PFSK-1 (cell line): ENCODE measurements at regions not wholly inside any gene's neighbourhood (a gene's known extent, or its start where the extent isn't known, plus 50 kb on each side); places are given as distances from the start of the nearest gene placed in this dataset.

Experiments
- FOXP2 ChIP-seq: optimal IDR thresholded peaks from 2 replicates; pipeline ENCODE3; 2011; ENCODE audit warnings: borderline replicate concordance, control low read depth, inconsistent platforms; ENCODE audit not compliant: insufficient read depth; ENCODE audit errors: extremely low read length, extremely low read depth
- POLR2AphosphoS5 ChIP-seq: IDR thresholded peaks from 2 replicates; pipeline ENCODE4 v1.6.1; 2012; ENCODE audit warnings: low read depth, mild to moderate bottlenecking, control low read depth, low read length, moderate library complexity
- REST ChIP-seq, 2 experiments: IDR thresholded peaks; 2 replicates each; pipeline versions ENCODE4 v1.6.1 to v1.8.0; 2011 to 2012; ENCODE audit warnings: low read depth in 2 of 2, low read length in 2 of 2, control low read depth in 1 of 2, inconsistent platforms in 1 of 2, mild to moderate bottlenecking in 1 of 2, moderate library complexity in 1 of 2; ENCODE audit not compliant: insufficient read depth in 1 of 2
- SIN3A ChIP-seq: IDR thresholded peaks from 2 replicates; pipeline ENCODE4 v1.6.1; 2012; ENCODE audit warnings: mild to moderate bottlenecking, low read length, moderate library complexity, borderline replicate concordance; ENCODE audit not compliant: insufficient read depth
- TAF1 ChIP-seq: IDR thresholded peaks from 2 replicates; pipeline ENCODE4 v1.6.1; 2012; ENCODE audit warnings: low read length, control low read depth, borderline replicate concordance; ENCODE audit not compliant: insufficient read depth

- no peak for TF ChIP-seq FOXP2
- TF ChIP-seq POLR2AphosphoS5, result no peak
- TF ChIP-seq SIN3A, result no peak
These were observed 189.3 kb downstream of the IRF8 start for GRCh38 chr16:86088287-86088686.

- TF ChIP-seq FOXP2, result no peak
- no peak for TF ChIP-seq TAF1
- no peak for TF ChIP-seq REST (IDR thresholded peaks at IDR 0.05; ENCODE audit: insufficient read depth in 1 of 2, low read depth in 2 of 2, low read length in 2 of 2)
- no peak for TF ChIP-seq SIN3A
- no peak for TF ChIP-seq POLR2AphosphoS5
These were observed 189.9 kb downstream of the IRF8 start for GRCh38 chr16:86088816-86089215.

GRCh38 chr16:86089334-86089900 lies 190.5 kb downstream of the IRF8 start:
- TF ChIP-seq FOXP2 (no peak), SIN3A (no peak), REST (IDR thresholded peaks at IDR 0.05; ENCODE audit: insufficient read depth in 1 of 2, low read depth in 2 of 2, low read length in 2 of 2) (no peak), POLR2AphosphoS5 (no peak), TAF1 (no peak)

- TF ChIP-seq REST (IDR thresholded peaks at IDR 0.05; ENCODE audit: insufficient read depth in 1 of 2, low read depth in 2 of 2, low read length in 2 of 2), result no peak
- TF ChIP-seq FOXP2, result no peak
- no peak for TF ChIP-seq SIN3A
These were observed 191.0 kb downstream of the IRF8 start for GRCh38 chr16:86089991-86090390.

GRCh38 chr16:86090461-86091170 lies 191.7 kb downstream of the IRF8 start:
- no peak for TF ChIP-seq TAF1
- no peak for TF ChIP-seq POLR2AphosphoS5
- TF ChIP-seq REST (IDR thresholded peaks at IDR 0.05; ENCODE audit: insufficient read depth in 1 of 2, low read depth in 2 of 2, low read length in 2 of 2), result no peak
- TF ChIP-seq FOXP2, result no peak
- TF ChIP-seq SIN3A, result no peak
